Mucosa of descending colon (tissue), 3 donors: ENCODE measurements at regions not wholly inside any gene's neighbourhood (a gene's known extent, or its start where the extent isn't known, plus 50 kb on each side); places are given as distances from the start of the nearest gene placed in this dataset.

Source experiments
- ATAC-seq: fragments of 200-7000 bp; cut with Tn5 transposase; one replicate; pipeline ENCODE4 v1.9.1; 2020; ENCODE audit warnings: mild to moderate bottlenecking, moderate library complexity
- DNase-seq, 3 donors: peaks; one replicate each; pipeline ENCODE4 v3.0.0-alpha.2; 2020
- H3K36me3 ChIP-seq: fragments of 200-600 bp; one replicate; pipeline ENCODE4 v1.8.0; 2021; ENCODE audit warnings: low read depth, mild to moderate bottlenecking
- H3K4me1 ChIP-seq: fragments of 200-600 bp; one replicate; pipeline ENCODE4 v1.8.0; 2021; ENCODE audit warnings: low read depth, mild to moderate bottlenecking
- H3K4me3 ChIP-seq: fragments of 200-600 bp; one replicate; pipeline ENCODE4 v1.8.0; 2021; ENCODE audit warnings: mild to moderate bottlenecking
- H3K9me3 ChIP-seq: fragments of 200-600 bp; one replicate; pipeline ENCODE4 v1.8.0; 2021; ENCODE audit warnings: mild to moderate bottlenecking
- intact Hi-C, 2 donors: fragments of 100-400 bp; cut with DNase I in 1 of 2; cut with micrococcal nuclease in 1 of 2; formaldehyde crosslinking; loops; one replicate each; pipeline versions ENCODE4 v1.11.0 to v1.11.1; 2022; cut with DNase I, micrococcal nuclease
- TF ChIP-seq, protein P1 (sequence below): fragments of 200-600 bp; IDR thresholded peaks from one replicate; pipeline ENCODE4 v1.8.0; 2022; ENCODE audit warnings: antibody characterized with exemption, mild to moderate bottlenecking
- donor health status: DM: no; HTN: no; CAD: no; lungs with moderate emphysema.
- donor health status: DM: no; HTN: no; CAD: no.
- donor health status: DM: no; HTN: yes; CAD: no.

DNA sequence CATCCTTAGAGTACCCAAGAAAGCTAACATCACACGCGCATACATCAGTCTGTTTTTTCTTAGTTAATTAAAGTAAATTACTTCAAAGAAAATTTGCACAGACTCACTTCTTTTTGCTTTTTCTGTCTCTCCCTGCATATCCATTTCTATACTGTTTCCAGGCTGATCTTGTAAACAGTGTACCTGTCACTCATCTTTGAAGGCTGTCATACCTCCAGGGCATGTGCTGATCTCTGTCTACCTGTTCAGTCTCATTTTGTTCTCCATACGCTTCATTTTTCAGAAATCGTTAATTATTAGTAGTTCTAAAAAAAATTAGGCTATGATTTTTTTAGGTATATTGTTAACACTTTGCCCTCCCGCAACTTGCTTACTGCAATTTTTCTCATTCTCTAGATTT, 313.9 kb upstream of the ROBO2 start:
- intact Hi-C loops: no loop called here
- no peaks in the 10 kb centered on the region for H3K4me1 ChIP-seq
- H3K9me3 ChIP-seq: no peaks in the 10 kb centered on the region
- TF ChIP-seq, protein P1, sequence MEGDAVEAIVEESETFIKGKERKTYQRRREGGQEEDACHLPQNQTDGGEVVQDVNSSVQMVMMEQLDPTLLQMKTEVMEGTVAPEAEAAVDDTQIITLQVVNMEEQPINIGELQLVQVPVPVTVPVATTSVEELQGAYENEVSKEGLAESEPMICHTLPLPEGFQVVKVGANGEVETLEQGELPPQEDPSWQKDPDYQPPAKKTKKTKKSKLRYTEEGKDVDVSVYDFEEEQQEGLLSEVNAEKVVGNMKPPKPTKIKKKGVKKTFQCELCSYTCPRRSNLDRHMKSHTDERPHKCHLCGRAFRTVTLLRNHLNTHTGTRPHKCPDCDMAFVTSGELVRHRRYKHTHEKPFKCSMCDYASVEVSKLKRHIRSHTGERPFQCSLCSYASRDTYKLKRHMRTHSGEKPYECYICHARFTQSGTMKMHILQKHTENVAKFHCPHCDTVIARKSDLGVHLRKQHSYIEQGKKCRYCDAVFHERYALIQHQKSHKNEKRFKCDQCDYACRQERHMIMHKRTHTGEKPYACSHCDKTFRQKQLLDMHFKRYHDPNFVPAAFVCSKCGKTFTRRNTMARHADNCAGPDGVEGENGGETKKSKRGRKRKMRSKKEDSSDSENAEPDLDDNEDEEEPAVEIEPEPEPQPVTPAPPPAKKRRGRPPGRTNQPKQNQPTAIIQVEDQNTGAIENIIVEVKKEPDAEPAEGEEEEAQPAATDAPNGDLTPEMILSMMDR: no peak
- H3K36me3 ChIP-seq: no peaks in the 10 kb centered on the region
- DNase-seq (no peak), ATAC-seq (no peak)
- no peak overlapping the region for H3K4me3 ChIP-seq

DNA sequence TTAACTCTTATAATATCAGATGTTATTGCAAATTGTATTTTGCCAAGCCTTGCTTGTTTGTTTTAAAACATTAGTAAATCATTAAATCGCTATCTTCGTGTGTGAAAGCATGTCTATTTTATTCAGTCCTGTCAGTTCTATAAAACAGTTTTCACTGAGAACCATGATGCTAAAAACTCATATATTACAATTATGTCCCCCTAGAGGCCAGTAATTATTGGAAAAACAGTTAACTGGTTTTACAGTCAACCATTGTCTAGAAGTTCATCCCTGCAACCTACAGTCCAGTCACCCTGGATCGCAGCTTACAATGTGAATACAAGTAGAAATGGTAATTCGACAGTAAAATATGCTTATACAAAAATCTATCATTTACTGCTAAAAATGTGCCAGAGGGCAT, 311.5 kb upstream of the ROBO2 start:
- Histone ChIP-seq H3K9me3 (no peaks in the 10 kb centered on the region), H3K4me3 (no peak overlapping the region), H3K4me1 (no peaks in the 10 kb centered on the region), H3K36me3 (no peaks in the 10 kb centered on the region)
- intact Hi-C loops: no loop called here
- ATAC-seq: no peak
- no peak for DNase-seq
- TF ChIP-seq, protein P1: no peak

DNA sequence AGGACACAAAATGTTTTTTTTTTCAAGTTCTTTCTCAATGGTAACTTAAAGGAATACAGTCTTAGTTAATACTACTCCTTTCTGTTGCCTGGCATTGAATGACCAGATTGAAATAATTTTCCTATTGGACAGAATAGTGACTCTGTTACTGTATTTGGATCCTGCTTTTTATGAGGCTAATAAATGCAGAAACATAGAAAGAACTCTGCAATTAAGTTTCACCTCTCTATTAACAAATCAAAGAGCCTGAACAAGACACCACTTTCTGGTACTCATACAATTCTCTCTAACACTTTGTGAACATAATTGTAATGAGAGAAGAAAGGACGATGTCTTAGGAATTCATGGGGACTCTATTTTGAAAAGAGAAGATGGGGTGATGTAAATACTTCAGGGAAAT, 308.4 kb upstream of the ROBO2 start:
- DNase-seq (no peak), ATAC-seq (no peak)
- Histone ChIP-seq H3K4me1 (no peaks in the 10 kb centered on the region), H3K9me3 (no peaks in the 10 kb centered on the region), H3K4me3 (no peak overlapping the region), H3K36me3 (no peaks in the 10 kb centered on the region)
- TF ChIP-seq, protein P1: no peak
- intact Hi-C loops: no loop called here

GRCh38 chr3:76733073-76733759, 306.7 kb upstream of the ROBO2 start:
- ATAC-seq (no peak), DNase-seq (no peak)
- TF ChIP-seq, protein P1: no peak

GRCh38 chr3:76735152-76735551, 304.7 kb upstream of the ROBO2 start:
- Histone ChIP-seq H3K36me3 (no peaks in the 10 kb centered on the region), H3K9me3 (no peaks in the 10 kb centered on the region), H3K4me1 (no peaks in the 10 kb centered on the region), H3K4me3 (no peak overlapping the region)
- intact Hi-C loops: no loop called here
- TF ChIP-seq, protein P1: no peak
- no peak for DNase-seq
- ATAC-seq: no peak

More at GRCh38 chr3:76733073-76733759, 306.7 kb upstream of the ROBO2 start:
- Histone ChIP-seq H3K4me1 (no peaks in the 10 kb centered on the region), H3K9me3 (no peaks in the 10 kb centered on the region), H3K4me3 (no peak overlapping the region), H3K36me3 (no peaks in the 10 kb centered on the region)
- intact Hi-C loops: no loop called here

- ATAC-seq (no peak), DNase-seq (no peak)
- Histone ChIP-seq H3K4me3 (no peak overlapping the region), H3K4me1 (no peaks in the 10 kb centered on the region), H3K9me3 (no peaks in the 10 kb centered on the region), H3K36me3 (no peaks in the 10 kb centered on the region)
- intact Hi-C loops: no loop called here
- TF ChIP-seq, protein P1: no peak
Measured at GRCh38 chr3:76753599-76753998, 286.3 kb upstream of the ROBO2 start.
